K562 (cell line): ENCODE measurements at regions not wholly inside any gene's neighbourhood (a gene's known extent, or its start where the extent isn't known, plus 50 kb on each side); places are given as distances from the start of the nearest gene placed in this dataset.

Source experiments
- CEBPB ChIP-seq: fragments of 450-650 bp; IDR thresholded peaks from 2 replicates; pipeline ENCODE4 v1.6.1; 2016; ENCODE audit warnings: missing genetic modification characterization, missing compliant biosample characterization
- CHD7 ChIP-seq: fragments of 200-600 bp; sonication (generic); IDR thresholded peaks from one replicate; pipeline ENCODE4 v1.6.1; 2012; ENCODE audit warnings: mild to moderate bottlenecking, low read depth, low read length, inconsistent platforms
- HDAC2 ChIP-seq: fragments of 450-650 bp; IDR thresholded peaks from 2 replicates; pipeline ENCODE4 v1.6.1; 2016; ENCODE audit warnings: mild to moderate bottlenecking
- POU5F1 ChIP-seq: fragments of 150-350 bp; IDR thresholded peaks from 2 replicates; pipeline ENCODE4 v1.6.1; 2014; ENCODE audit warnings: borderline replicate concordance, low read length, low read depth, mild to moderate bottlenecking; ENCODE audit not compliant: partially characterized antibody
- RAD21 ChIP-seq, 2 experiments: fragments of 250-450 bp in 1 of 2; fragments of 450-650 bp in 1 of 2; sonication (Bioruptor Pico) in 1 of 2; formaldehyde crosslinking in 1 of 2; IDR thresholded peaks in 1 of 2; conservative IDR thresholded peaks in 1 of 2; 2 replicates each; pipeline versions ENCODE4 v1.4.0 to v1.8.0; 2020 to 2022; ENCODE audit warnings: mild to moderate bottlenecking in 2 of 2, moderate library complexity in 1 of 2
- TAF15 ChIP-seq: fragments of 200-400 bp; formaldehyde crosslinking; IDR thresholded peaks from 2 replicates; pipeline ENCODE4 v1.6.1; 2017; ENCODE audit warnings: mild to moderate bottlenecking, low read depth, low read length, moderate library complexity
- WHSC1 ChIP-seq: IDR thresholded peaks from one replicate; pipeline ENCODE4 v1.6.1; 2012; ENCODE audit warnings: low read length, control low read depth, inconsistent platforms
- ZC3H4 ChIP-seq: sonication (generic); formaldehyde crosslinking; IDR thresholded peaks from 2 replicates; pipeline ENCODE4 v1.9.0; 2021; ENCODE audit warnings: missing genetic modification reagents, borderline replicate concordance
- ZNF311 ChIP-seq: fragments of 250-450 bp; sonication (Bioruptor Pico); IDR thresholded peaks from 2 replicates; pipeline ENCODE4 v1.4.0; 2020; ENCODE audit warnings: mild to moderate bottlenecking, moderate library complexity
- TF ChIP-seq, protein P1 (sequence below), 3 experiments: IDR thresholded peaks in 2 of 3; conservative IDR thresholded peaks in 1 of 3; 2 replicates each; pipeline ENCODE4 v1.5.1; 2011 to 2012; ENCODE audit warnings: low read length in 3 of 3, mild to moderate bottlenecking in 3 of 3, control low read depth in 2 of 3, improper control_type of control experiment in 1 of 3, inconsistent platforms in 1 of 3, low read depth in 1 of 3, mixed read lengths in 1 of 3, moderate library complexity in 1 of 3; ENCODE audit not compliant: insufficient read depth in 2 of 3

DNA sequence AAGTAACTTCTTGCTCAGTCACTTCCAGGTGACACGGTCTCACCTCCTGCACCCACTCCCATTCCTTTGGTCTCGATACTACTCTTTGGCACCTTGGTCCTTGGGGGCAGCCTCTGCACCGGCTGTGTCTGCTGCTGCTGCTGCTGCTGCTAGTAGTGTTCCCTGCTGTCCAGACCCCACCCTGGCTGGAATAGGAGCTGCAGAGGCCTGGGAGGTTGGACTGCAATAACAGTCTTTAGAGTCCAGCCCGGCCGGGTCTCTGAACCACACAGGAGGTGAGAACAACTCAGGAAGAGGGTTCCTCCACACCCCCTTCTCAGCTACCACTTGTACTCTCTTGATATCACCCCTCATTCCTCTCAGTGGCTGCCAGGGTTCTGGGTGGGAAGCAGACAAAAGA, 231.1 kb upstream of the NLRP1 start:
- TF ChIP-seq, protein P1, sequence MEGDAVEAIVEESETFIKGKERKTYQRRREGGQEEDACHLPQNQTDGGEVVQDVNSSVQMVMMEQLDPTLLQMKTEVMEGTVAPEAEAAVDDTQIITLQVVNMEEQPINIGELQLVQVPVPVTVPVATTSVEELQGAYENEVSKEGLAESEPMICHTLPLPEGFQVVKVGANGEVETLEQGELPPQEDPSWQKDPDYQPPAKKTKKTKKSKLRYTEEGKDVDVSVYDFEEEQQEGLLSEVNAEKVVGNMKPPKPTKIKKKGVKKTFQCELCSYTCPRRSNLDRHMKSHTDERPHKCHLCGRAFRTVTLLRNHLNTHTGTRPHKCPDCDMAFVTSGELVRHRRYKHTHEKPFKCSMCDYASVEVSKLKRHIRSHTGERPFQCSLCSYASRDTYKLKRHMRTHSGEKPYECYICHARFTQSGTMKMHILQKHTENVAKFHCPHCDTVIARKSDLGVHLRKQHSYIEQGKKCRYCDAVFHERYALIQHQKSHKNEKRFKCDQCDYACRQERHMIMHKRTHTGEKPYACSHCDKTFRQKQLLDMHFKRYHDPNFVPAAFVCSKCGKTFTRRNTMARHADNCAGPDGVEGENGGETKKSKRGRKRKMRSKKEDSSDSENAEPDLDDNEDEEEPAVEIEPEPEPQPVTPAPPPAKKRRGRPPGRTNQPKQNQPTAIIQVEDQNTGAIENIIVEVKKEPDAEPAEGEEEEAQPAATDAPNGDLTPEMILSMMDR (IDR thresholded peaks at IDR 0.05 in 2 of 3, conservative IDR thresholded peaks at IDR 0.05 in 1 of 3; ENCODE audit: insufficient read depth in 2 of 3, low read depth in 1 of 3, low read length in 3 of 3) = no peak
- TF ChIP-seq HDAC2 (no peak), TAF15 (no peak), ZNF311 (CRISPR knock-in tag) (no peak), CHD7 (no peak), CEBPB (tag) (no peak), RAD21 (CRISPR knock-in tag; conservative IDR thresholded peaks at IDR 0.05 in 1 of 2, IDR thresholded peaks at IDR 0.05 in 1 of 2) (no peak), WHSC1 (no peak), POU5F1 (no peak), ZC3H4 (CRISPR knock-in tag) (no peak)
